GM12874 (cell line): ENCODE measurements at regions not wholly inside any gene's neighbourhood (a gene's known extent, or its start where the extent isn't known, plus 50 kb on each side); places are given as distances from the start of the nearest gene placed in this dataset.

Experiments
- CTCF ChIP-seq: IDR thresholded peaks from 2 replicates; pipeline ENCODE4 v1.5.1; 2011; ENCODE audit warnings: low read depth, mild to moderate bottlenecking, control low read depth, low read length, moderate library complexity; ENCODE audit not compliant: insufficient read depth

GRCh38 chr20:52622081-52622480 is 350.1 kb upstream of the TSHZ2 start:
- TF ChIP-seq CTCF = no peak

- TF ChIP-seq CTCF = no peak
These were observed 350.8 kb upstream of the TSHZ2 start for GRCh38 chr20:52621401-52621800.

GRCh38 chr20:52619671-52620070 is 352.5 kb upstream of the TSHZ2 start:
- no peak for TF ChIP-seq CTCF

- TF ChIP-seq CTCF = no peak
These were observed 353.1 kb upstream of the TSHZ2 start for GRCh38 chr20:52619101-52619500.

GRCh38 chr20:52616629-52617028 is 355.5 kb upstream of the TSHZ2 start:
- no peak for TF ChIP-seq CTCF

- no peak for TF ChIP-seq CTCF
These were observed 357.9 kb upstream of the TSHZ2 start for GRCh38 chr20:52614051-52614863.

- no peak for TF ChIP-seq CTCF
These were observed 360.0 kb upstream of the TSHZ2 start for GRCh38 chr20:52612046-52612632.
